ENCODE measurements at regions not wholly inside any gene's neighbourhood (a gene's known extent, or its start where the extent isn't known, plus 50 kb on each side); places are given as distances from the start of the nearest gene placed in this dataset.

GRCh38 chr6:148611213-148611612 is 135.6 kb upstream of the UST start:
- TF ChIP-seq, protein P1, sequence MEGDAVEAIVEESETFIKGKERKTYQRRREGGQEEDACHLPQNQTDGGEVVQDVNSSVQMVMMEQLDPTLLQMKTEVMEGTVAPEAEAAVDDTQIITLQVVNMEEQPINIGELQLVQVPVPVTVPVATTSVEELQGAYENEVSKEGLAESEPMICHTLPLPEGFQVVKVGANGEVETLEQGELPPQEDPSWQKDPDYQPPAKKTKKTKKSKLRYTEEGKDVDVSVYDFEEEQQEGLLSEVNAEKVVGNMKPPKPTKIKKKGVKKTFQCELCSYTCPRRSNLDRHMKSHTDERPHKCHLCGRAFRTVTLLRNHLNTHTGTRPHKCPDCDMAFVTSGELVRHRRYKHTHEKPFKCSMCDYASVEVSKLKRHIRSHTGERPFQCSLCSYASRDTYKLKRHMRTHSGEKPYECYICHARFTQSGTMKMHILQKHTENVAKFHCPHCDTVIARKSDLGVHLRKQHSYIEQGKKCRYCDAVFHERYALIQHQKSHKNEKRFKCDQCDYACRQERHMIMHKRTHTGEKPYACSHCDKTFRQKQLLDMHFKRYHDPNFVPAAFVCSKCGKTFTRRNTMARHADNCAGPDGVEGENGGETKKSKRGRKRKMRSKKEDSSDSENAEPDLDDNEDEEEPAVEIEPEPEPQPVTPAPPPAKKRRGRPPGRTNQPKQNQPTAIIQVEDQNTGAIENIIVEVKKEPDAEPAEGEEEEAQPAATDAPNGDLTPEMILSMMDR (IDR thresholded peaks at IDR 0.05) = no peak
- TF ChIP-seq POLR2A (IDR thresholded peaks at IDR 0.05) (no peak), POLR2AphosphoS5 (IDR thresholded peaks at IDR 0.05) (peak; percentile 62 to 80 (median 73))

All from transverse colon (tissue), 4 donors.